T-helper 17 cell (primary cell): ENCODE measurements at regions not wholly inside any gene's neighbourhood (a gene's known extent, or its start where the extent isn't known, plus 50 kb on each side); places are given as distances from the start of the nearest gene placed in this dataset.

Source experiments
- ATAC-seq: fragments of 150-1000 bp; cut with Tn5 transposase; 2 replicates; pipeline ENCODE4 v1.10.0; 2021; ENCODE audit warnings: mild to moderate bottlenecking, moderate library complexity
- DNase-seq, 3 donors: peaks; one replicate each; pipeline versions ENCODE4 v3.0.0 to v3.0.0-alpha.2; 2020 to 2021
- H3K9me3 ChIP-seq: one replicate; pipeline ENCODE4 v1.7.0; 2013; ENCODE audit warnings: low read length, mild to moderate bottlenecking; ENCODE audit not compliant: control insufficient read depth, poor library complexity, severe bottlenecking
- H3K27ac Mint-ChIP-seq: one replicate; pipeline ENCODE4 v1.8.0; 2022; ENCODE audit warnings: mild to moderate bottlenecking, moderate library complexity, mixed read lengths
- H3K27me3 Mint-ChIP-seq: one replicate; pipeline ENCODE4 v1.8.0; 2022; ENCODE audit warnings: mixed read lengths
- H3K36me3 Mint-ChIP-seq: one replicate; pipeline ENCODE4 v1.8.0; 2022; ENCODE audit warnings: low read depth, mixed read lengths
- H3K4me1 Mint-ChIP-seq: one replicate; pipeline ENCODE4 v1.8.0; 2022; ENCODE audit warnings: mild to moderate bottlenecking, mixed read lengths
- H3K4me3 Mint-ChIP-seq: one replicate; pipeline ENCODE4 v1.8.0; 2022; ENCODE audit warnings: mild to moderate bottlenecking, moderate library complexity, mixed read lengths

DNA sequence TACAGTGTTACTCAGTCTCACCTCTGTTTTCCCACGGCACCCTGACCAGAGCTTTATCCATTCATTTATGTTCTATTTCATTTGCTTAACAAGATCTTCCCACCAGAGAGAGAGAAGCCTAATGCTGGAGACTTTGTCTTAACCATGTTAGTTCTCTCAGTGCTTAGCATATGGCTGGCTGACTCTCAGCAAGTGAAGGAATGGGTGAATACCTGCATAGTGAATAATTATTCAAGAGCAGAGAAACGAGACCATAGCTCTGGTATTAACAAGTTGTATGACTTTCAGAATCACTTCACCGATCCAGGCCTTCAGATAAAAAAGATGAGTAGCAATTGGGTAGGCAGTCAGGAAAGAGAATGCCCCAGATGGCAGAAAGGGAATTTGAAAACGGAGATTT is 686.3 kb downstream of the LIG4 start:
- no peaks in the 10 kb centered on the region for H3K36me3 Mint-ChIP-seq
- DNase-seq (no peak), ATAC-seq (no peak)
- H3K27me3 Mint-ChIP-seq = no peaks in the 10 kb centered on the region
- H3K4me3 Mint-ChIP-seq = no peak overlapping the region
- H3K9me3 ChIP-seq = no peaks in the 10 kb centered on the region
- no peaks in the 10 kb centered on the region for H3K4me1 Mint-ChIP-seq
- H3K27ac Mint-ChIP-seq = no peak overlapping the region

DNA sequence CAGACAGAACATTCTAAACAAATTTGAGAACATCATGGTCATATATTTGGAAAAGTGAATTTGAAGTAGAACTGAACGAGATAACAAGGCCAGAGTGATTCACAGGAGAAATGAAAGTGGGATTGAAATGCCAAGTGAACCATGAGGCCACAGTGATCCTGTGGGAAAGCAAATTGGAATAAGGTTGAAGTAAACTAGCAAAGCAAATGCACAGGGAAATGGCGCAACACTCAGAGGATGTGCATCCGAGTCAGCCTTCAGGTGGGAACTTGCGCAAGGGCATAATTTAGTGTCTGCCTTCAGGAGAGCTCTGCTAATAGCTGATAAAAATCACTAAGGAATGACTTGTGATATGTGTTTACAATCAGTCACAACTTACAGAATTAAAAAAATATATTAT is 696.6 kb downstream of the LIG4 start:
- Mint-ChIP-seq H3K27me3 (no peaks in the 10 kb centered on the region), H3K36me3 (no peaks in the 10 kb centered on the region), H3K4me1 (no peaks in the 10 kb centered on the region), H3K27ac (no peak overlapping the region), H3K4me3 (no peak overlapping the region)
- ATAC-seq = no peak
- no peak for DNase-seq
- H3K9me3 ChIP-seq = no peaks in the 10 kb centered on the region

DNA sequence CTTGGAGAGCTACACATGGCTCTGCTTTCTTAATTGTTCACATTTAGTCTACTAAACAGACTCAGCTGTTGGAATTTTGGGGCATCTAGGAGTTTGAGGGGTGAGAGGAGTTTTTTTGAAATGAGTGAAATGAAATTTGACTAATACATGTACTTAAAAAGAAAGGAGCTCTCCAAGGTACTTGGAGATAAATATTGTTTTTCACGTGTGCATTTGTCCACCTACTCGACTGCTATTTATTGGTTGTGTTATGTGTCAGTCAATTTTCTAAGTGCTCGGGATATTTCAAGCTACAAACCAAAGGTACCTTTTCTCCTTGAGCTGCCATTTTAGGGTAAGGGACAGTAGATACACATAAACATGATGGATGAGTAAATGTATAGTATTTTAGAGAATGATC is 697.0 kb downstream of the LIG4 start:
- H3K9me3 ChIP-seq = no peaks in the 10 kb centered on the region
- H3K36me3 Mint-ChIP-seq = no peaks in the 10 kb centered on the region
- no peaks in the 10 kb centered on the region for H3K4me1 Mint-ChIP-seq
- no peak overlapping the region for H3K27ac Mint-ChIP-seq
- H3K27me3 Mint-ChIP-seq = no peaks in the 10 kb centered on the region
- DNase-seq = no peak
- ATAC-seq = no peak
- H3K4me3 Mint-ChIP-seq = no peak overlapping the region

DNA sequence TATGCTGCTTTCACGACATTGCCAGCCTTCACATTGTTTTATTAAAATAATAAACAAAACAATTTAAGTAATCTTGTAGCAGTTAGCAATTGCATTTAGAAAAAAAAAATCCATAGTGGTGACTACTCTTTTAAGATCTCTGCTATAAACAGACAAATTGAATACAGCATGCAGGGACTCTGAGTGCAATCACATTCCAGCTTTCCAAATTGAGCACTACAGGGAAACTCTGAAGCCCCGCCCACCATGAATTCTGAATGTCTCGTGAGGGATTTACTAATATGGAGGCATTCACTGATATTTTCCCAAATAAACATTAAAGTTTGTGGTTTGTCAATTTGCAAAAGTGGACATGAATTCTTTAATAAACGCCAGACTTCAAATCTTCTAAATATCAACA is 698.8 kb downstream of the LIG4 start:
- no peaks in the 10 kb centered on the region for H3K36me3 Mint-ChIP-seq
- H3K27ac Mint-ChIP-seq = no peak overlapping the region
- no peak overlapping the region for H3K4me3 Mint-ChIP-seq
- ATAC-seq (no peak), DNase-seq (no peak)
- no peaks in the 10 kb centered on the region for H3K27me3 Mint-ChIP-seq
- H3K4me1 Mint-ChIP-seq = no peaks in the 10 kb centered on the region
- H3K9me3 ChIP-seq = no peaks in the 10 kb centered on the region

DNA sequence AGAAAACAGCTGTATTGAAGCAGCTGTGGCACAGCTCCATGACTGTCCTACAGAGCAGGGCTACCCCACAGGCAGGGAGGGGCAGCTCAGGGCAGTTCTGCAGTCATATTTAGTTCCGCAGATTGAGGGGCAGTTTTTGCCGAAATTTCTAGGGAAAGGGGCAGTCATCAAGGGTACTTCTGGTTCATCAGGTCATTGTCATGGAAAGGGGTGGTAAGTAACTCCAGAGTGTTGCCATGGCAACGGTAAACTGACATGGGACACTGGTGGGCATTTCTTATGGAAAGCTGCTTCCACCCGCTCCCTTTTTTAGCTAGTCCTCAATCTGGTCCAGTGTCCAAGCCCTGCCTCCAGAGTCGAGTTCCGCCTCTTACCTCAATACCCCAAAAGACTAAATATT is 702.8 kb downstream of the LIG4 start:
- Mint-ChIP-seq H3K27ac (no peak overlapping the region), H3K4me1 (no peaks in the 10 kb centered on the region), H3K4me3 (no peak overlapping the region), H3K27me3 (no peaks in the 10 kb centered on the region), H3K36me3 (no peaks in the 10 kb centered on the region)
- ATAC-seq (no peak), DNase-seq (no peak)
- H3K9me3 ChIP-seq = no peaks in the 10 kb centered on the region

DNA sequence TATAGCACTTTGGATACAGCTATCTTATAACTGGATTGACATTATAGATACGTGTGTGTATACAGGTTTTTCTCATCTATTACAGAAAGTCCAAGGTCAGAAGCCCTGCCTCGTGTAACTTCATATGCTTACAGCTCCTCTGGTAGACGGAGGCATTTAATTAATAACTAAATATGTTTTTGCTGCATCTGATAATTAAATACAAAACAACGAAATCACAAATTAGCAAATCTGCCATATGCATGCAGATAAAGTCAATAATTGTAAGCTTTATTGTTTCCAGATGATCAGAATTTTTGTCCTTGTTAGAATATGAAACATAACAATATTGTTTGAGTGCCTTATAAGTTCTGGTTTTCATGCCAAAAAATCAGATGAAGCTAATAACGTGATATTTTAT is 717.7 kb downstream of the LIG4 start:
- H3K27me3 Mint-ChIP-seq = no peaks in the 10 kb centered on the region
- no peaks in the 10 kb centered on the region for H3K9me3 ChIP-seq
- DNase-seq = no peak
- no peak overlapping the region for H3K4me3 Mint-ChIP-seq
- H3K4me1 Mint-ChIP-seq = no peaks in the 10 kb centered on the region
- ATAC-seq = no peak
- H3K27ac Mint-ChIP-seq = no peak overlapping the region
- H3K36me3 Mint-ChIP-seq = no peaks in the 10 kb centered on the region

DNA sequence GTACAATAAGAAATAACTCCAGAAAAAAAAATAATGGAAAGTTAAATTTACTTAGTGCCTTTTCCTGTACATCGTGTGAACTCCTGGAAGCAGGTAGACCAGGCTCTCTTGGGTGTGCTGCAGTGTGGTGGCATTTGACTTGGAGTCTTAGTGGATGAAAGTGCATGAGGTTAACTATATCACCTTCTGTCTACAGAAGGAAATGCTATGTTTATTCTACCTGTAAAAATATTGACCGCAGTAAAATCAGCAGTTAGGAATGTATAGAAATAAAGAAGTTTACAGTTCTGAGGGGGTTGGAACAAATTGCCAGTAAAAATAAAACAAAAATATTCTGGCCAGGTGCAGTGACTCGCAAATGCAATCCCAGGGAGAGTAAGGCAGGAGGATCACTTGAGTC is 722.1 kb downstream of the LIG4 start:
- no peak overlapping the region for H3K27ac Mint-ChIP-seq
- H3K4me1 Mint-ChIP-seq = no peaks in the 10 kb centered on the region
- no peaks in the 10 kb centered on the region for H3K27me3 Mint-ChIP-seq
- no peaks in the 10 kb centered on the region for H3K36me3 Mint-ChIP-seq
- ATAC-seq (no peak), DNase-seq (no peak)
- H3K9me3 ChIP-seq = no peaks in the 10 kb centered on the region
- H3K4me3 Mint-ChIP-seq = no peak overlapping the region

DNA sequence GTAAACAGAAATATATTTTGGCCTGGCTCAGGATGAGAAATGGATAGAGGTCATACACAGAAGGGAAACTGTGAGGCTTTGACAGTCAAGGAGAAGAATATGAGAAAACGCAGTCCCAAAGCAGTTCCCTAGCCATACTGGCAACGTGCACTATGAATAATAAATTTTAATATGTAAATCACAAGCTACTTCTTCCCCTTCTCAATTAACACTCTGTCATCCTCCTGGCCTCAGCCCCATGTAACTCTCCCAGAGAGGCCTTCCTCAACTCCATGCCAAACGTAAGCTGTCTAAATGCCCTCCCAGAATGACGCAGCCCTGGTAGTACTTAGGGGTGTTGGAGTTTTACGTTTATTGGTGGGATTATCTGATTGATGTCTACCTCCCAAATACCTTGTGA is 732.6 kb downstream of the LIG4 start:
- Mint-ChIP-seq H3K4me3 (no peak overlapping the region), H3K27me3 (no peaks in the 10 kb centered on the region), H3K36me3 (no peaks in the 10 kb centered on the region), H3K4me1 (no peaks in the 10 kb centered on the region), H3K27ac (no peak overlapping the region)
- DNase-seq (no peak), ATAC-seq (no peak)
- H3K9me3 ChIP-seq = no peaks in the 10 kb centered on the region

DNA sequence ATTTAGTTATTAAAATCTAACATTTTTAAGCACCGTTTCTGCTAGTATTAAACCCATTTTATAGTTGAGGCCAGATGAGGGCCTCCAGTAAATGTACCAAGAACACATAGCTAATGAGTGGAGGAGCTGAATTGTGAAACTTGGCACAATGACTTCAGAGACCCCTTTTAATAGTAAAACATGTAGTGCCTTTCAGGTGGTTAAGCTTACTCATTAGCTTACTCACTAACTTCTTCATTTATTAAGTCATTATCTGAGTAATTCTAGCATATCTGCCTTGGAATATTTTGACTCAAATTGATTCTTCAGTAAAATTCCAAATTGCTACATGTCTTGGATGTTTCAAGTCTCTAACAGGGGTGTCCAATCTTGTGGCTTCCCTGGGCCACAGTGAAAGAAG is 735.2 kb downstream of the LIG4 start:
- ATAC-seq = no peak
- Mint-ChIP-seq H3K4me3 (no peak overlapping the region), H3K27me3 (no peaks in the 10 kb centered on the region), H3K36me3 (no peaks in the 10 kb centered on the region), H3K27ac (no peak overlapping the region), H3K4me1 (no peaks in the 10 kb centered on the region)
- no peaks in the 10 kb centered on the region for H3K9me3 ChIP-seq
- no peak for DNase-seq

DNA sequence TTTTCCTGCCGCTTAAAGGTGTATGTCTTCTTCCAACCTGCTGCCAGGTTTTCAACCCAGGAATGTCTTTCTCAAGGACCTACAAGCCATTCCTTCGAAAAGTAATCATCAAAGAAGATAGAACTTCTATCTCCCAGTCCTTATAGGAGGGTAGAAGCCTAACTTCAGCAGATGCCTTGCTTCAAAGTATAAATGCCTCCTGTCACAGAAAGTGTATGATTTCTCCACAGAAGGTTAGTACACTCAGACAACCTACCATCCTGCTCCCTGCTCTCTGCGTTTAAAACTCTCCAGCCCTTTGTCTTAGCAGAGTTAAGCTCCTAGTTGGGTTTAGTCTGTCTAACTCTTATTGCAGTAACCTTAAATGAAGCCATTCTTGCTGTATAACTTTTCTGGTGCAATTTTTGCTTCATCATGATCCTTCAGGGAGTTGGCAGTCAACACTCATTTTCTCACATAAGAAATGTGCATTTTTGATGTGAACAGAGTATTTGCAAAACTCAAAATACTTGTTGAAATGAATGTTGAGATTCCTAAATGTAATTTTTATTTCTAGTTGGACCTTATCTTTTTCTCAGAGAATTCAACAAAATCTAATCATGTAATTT is 737.5 kb downstream of the LIG4 start:
- no peaks in the 10 kb centered on the region for H3K4me1 Mint-ChIP-seq
- no peaks in the 10 kb centered on the region for H3K36me3 Mint-ChIP-seq
- DNase-seq (no peak), ATAC-seq (no peak)
- no peaks in the 10 kb centered on the region for H3K9me3 ChIP-seq
- H3K4me3 Mint-ChIP-seq = no peak overlapping the region
- no peak overlapping the region for H3K27ac Mint-ChIP-seq
- H3K27me3 Mint-ChIP-seq = no peaks in the 10 kb centered on the region

DNA sequence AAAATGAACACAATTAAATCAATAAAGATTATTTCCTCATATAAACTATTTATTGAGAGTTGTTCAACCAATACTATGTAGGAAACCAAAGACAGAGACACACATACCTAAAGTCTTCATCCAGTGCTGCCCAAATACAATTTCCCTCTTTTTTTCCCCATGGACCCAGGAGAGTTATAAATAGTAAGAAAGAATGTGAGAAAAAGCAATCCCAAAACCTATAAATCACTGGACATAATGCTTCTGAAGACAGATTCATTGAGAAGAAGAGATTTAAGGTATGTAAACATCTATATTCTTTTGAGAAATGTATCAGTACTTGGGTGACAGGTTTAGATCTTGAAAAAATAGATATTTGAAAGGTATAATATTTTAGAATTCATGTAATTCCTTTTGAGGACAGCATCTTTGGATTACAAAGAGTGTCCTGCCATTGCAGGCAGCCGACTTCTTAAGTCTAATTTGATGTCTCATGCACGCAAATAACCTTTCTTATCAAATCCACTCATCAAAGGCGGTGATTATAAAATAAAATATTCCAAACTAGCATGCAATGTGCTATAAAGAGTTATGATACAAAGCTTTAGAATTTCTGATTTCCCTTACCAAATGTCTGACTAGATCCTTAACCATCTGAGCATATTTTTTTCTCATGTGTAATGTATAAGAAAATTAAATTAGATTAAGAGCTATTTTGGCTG is 739.4 kb downstream of the LIG4 start:
- H3K9me3 ChIP-seq = no peaks in the 10 kb centered on the region
- no peaks in the 10 kb centered on the region for H3K4me1 Mint-ChIP-seq
- H3K27me3 Mint-ChIP-seq = no peaks in the 10 kb centered on the region
- H3K27ac Mint-ChIP-seq = no peak overlapping the region
- ATAC-seq (no peak), DNase-seq (no peak)
- no peaks in the 10 kb centered on the region for H3K36me3 Mint-ChIP-seq
- H3K4me3 Mint-ChIP-seq = no peak overlapping the region

DNA sequence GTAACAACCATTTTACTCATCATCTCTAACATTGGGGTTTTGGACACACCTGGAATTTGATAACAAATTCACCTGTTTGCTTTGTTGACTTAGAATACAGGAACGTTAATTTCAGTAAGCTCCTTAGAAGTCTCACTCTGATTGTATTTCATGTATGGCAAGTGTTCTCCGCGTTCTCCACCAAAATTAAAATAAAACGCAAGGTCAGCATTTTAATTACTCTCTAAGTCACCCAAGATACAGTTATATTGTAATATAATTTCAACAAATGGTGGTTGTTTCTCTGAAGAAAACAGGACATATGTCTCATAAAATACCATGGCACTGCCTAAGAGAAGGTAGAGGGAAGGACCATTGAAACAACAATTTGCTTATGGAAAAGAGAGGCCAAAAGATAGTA is 742.1 kb downstream of the LIG4 start:
- Mint-ChIP-seq H3K4me3 (no peak overlapping the region), H3K4me1 (no peaks in the 10 kb centered on the region), H3K36me3 (no peaks in the 10 kb centered on the region), H3K27ac (no peak overlapping the region), H3K27me3 (no peaks in the 10 kb centered on the region)
- no peak for DNase-seq
- ATAC-seq = no peak
- no peaks in the 10 kb centered on the region for H3K9me3 ChIP-seq

DNA sequence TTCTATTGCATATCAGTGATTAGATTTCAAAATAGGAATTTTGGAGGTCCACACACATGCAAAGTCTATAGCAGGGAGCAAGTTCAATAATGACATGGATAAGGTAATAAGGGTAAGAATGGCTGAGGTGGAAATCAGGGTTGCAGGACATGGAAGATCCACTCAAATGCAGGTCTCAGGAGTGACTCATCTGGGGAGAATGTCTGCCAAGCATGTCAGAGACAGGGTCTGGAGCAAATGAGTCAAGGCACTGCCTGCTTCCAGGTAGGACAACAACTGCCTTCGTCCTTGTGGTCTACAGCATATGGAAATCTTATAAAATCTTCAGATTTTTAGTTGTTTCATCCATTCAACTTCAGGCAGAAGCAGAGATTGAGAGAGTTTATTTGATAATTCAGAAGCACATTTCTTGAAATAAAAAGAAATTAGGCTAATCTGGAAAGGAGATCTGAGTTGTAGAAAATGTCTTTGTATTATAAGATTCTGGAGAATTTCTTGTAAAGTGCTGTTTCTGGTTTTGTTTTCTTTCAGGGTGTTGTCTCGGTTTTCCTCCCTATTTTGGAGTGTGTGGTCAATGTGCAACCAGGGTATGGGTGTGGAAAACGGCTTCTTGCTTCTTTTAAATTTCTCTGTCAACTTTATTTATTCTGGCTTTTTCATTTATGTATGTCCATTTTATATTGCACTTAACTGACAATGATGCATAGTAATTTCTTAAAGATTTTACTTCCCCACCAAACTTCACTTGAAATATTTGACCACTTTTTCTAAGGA is 748.8 kb downstream of the LIG4 start:
- no peaks in the 10 kb centered on the region for H3K4me1 Mint-ChIP-seq
- no peaks in the 10 kb centered on the region for H3K27me3 Mint-ChIP-seq
- DNase-seq = no peak
- H3K36me3 Mint-ChIP-seq = no peaks in the 10 kb centered on the region
- H3K27ac Mint-ChIP-seq = no peak overlapping the region
- no peak overlapping the region for H3K4me3 Mint-ChIP-seq
- no peaks in the 10 kb centered on the region for H3K9me3 ChIP-seq
- ATAC-seq = no peak

DNA sequence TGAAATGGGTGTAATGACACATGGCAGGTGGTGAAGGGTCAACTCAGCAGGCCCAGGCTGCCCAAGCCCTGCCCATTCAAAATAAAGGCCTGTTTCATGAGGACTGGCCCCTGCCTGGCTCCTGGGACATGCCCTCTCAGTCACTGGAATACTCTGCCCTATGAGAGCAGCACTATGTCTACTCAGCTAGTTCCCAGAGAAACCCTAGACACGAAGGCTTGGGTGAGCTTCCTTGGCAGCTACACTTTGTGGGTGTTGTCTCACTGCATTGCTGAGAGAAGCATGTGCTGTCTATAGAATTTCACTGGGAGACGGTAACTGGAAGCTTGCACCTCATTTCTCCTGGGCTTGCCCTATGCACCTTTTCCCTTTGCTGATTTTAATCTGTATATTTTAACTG is 752.8 kb downstream of the LIG4 start:
- H3K27ac Mint-ChIP-seq = no peak overlapping the region
- DNase-seq (no peak), ATAC-seq (no peak)
- H3K27me3 Mint-ChIP-seq = no peaks in the 10 kb centered on the region
- no peaks in the 10 kb centered on the region for H3K36me3 Mint-ChIP-seq
- H3K4me3 Mint-ChIP-seq = no peak overlapping the region
- H3K9me3 ChIP-seq = no peaks in the 10 kb centered on the region
- no peaks in the 10 kb centered on the region for H3K4me1 Mint-ChIP-seq
